HG03025 (cell line): ENCODE measurements at regions not wholly inside any gene's neighbourhood (a gene's known extent, or its start where the extent isn't known, plus 50 kb on each side); places are given as distances from the start of the nearest gene placed in this dataset.

Source experiments
- ATAC-seq: cut with Tn5 transposase; IDR thresholded peaks from one replicate; pipeline ENCODE4 v1.9.1; 2021; ENCODE audit warnings: mild to moderate bottlenecking, moderate library complexity; ENCODE audit not compliant: unreplicated experiment, low FRiP score

- ATAC-seq, result peak; percentile 44
Measured at GRCh38 chr1:106875622-106876021, 180.9 kb upstream of the PRMT6 start.

- ATAC-seq, result peak; percentile 81
Measured at GRCh38 chr1:106876384-106876783, 180.1 kb upstream of the PRMT6 start.

- no peak for ATAC-seq
Measured at GRCh38 chr1:106879538-106879937, 176.9 kb upstream of the PRMT6 start.

- ATAC-seq, result no peak
Measured at GRCh38 chr1:106880226-106880625, 176.2 kb upstream of the PRMT6 start.

- ATAC-seq, result no peak
Measured at GRCh38 chr1:106883208-106883607, 173.3 kb upstream of the PRMT6 start.

- ATAC-seq, result no peak
Measured at GRCh38 chr1:106889059-106889458, 167.4 kb upstream of the PRMT6 start.

- no peak for ATAC-seq
Measured at GRCh38 chr1:106889583-106889982, 166.9 kb upstream of the PRMT6 start.

- no peak for ATAC-seq
Measured at GRCh38 chr1:106897976-106898375, 158.5 kb upstream of the PRMT6 start.

- no peak for ATAC-seq
Measured at GRCh38 chr1:106899644-106900043, 156.8 kb upstream of the PRMT6 start.

- ATAC-seq, result peak; percentile 100
Measured at GRCh38 chr1:106907795-106908194, 148.7 kb upstream of the PRMT6 start.

GRCh38 chr1:106908689-106909088 is 147.8 kb upstream of the PRMT6 start:
- no peak for ATAC-seq

- no peak for ATAC-seq
Measured at GRCh38 chr1:106910798-106911197, 145.7 kb upstream of the PRMT6 start.

GRCh38 chr1:106912131-106912530 is 144.3 kb upstream of the PRMT6 start:
- ATAC-seq, result no peak

GRCh38 chr1:106921186-106921585 is 135.3 kb upstream of the PRMT6 start:
- ATAC-seq, result no peak

- ATAC-seq, result no peak
Measured at GRCh38 chr1:106924360-106924759, 132.1 kb upstream of the PRMT6 start.

- ATAC-seq, result no peak
Measured at GRCh38 chr1:106925750-106926149, 130.7 kb upstream of the PRMT6 start.

GRCh38 chr1:106926803-106927582 is 129.5 kb upstream of the PRMT6 start:
- ATAC-seq, result no peak

GRCh38 chr1:106937104-106937503 is 119.4 kb upstream of the PRMT6 start:
- no peak for ATAC-seq

- ATAC-seq, result no peak
Measured at GRCh38 chr1:106944721-106945120, 111.8 kb upstream of the PRMT6 start.

- no peak for ATAC-seq
Measured at GRCh38 chr1:106952776-106953175, 103.7 kb upstream of the PRMT6 start.

GRCh38 chr1:106954661-106955229 is 101.7 kb upstream of the PRMT6 start:
- ATAC-seq, result no peak

GRCh38 chr1:106956721-106957120 is 99.8 kb upstream of the PRMT6 start:
- no peak for ATAC-seq
